ENCODE measurements at regions not wholly inside any gene's neighbourhood (a gene's known extent, or its start where the extent isn't known, plus 50 kb on each side); places are given as distances from the start of the nearest gene placed in this dataset.

GRCh38 chr4:179417357-179417756 is 1975.1 kb upstream of the AGA start:
- Histone ChIP-seq H3K36me3 (ENCODE audit: control insufficient read depth in 1 of 2, insufficient read depth in 2 of 2, low read length in 2 of 2) (no peaks in the 10 kb centered on the region), H3K9me3 (ENCODE audit: control insufficient read depth in 1 of 2, low read length in 2 of 2) (no peaks in the 10 kb centered on the region), H3K4me3 (ENCODE audit: low read depth in 1 of 2, low read length in 2 of 2) (no peak overlapping the region), H3K9ac (ENCODE audit: low read depth in 1 of 2, low read length in 2 of 2) (no peak overlapping the region), H3K4me1 (ENCODE audit: control insufficient read depth in 1 of 2, insufficient read depth in 2 of 2, low read length in 2 of 2) (no peaks in the 10 kb centered on the region), H3K27ac (ENCODE audit: low read depth, low read length) (no peak overlapping the region), H3K27me3 (ENCODE audit: control insufficient read depth in 1 of 2, insufficient read depth in 2 of 2, low read length in 2 of 2) (no peaks in the 10 kb centered on the region)

DNA sequence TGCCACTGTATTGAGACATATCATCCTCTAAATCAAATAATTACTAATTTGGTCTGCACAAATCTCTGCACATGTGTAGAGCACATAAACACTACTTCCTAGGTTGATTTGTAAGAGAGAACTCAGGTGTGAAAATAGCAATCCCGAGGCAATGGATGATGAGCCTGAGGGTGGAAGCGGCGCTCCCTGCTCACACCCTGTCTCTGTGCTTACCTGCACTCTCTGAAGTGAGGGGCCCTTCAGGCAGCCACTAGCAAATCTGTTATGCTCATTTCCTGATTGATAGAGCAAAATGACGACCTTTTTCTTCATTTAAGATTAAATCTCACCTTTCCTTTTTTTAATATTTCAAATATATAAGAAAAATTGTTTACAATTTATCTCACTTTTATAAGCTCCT is 1995.7 kb upstream of the AGA start:
- Histone ChIP-seq H3K4me1 (ENCODE audit: control insufficient read depth in 1 of 2, insufficient read depth in 2 of 2, low read length in 2 of 2) (no peaks in the 10 kb centered on the region), H3K9me3 (ENCODE audit: control insufficient read depth in 1 of 2, low read length in 2 of 2) (peaks cover 2 to 10% of the 10 kb centered on the region in 2 donors), H3K27me3 (ENCODE audit: control insufficient read depth in 1 of 2, insufficient read depth in 2 of 2, low read length in 2 of 2) (no peaks in the 10 kb centered on the region), H3K9ac (ENCODE audit: low read depth in 1 of 2, low read length in 2 of 2) (no peak overlapping the region), H3K27ac (ENCODE audit: low read depth, low read length) (no peak overlapping the region), H3K36me3 (ENCODE audit: control insufficient read depth in 1 of 2, insufficient read depth in 2 of 2, low read length in 2 of 2) (no peaks in the 10 kb centered on the region), H3K4me3 (ENCODE audit: low read depth in 1 of 2, low read length in 2 of 2) (no peak overlapping the region)

DNA sequence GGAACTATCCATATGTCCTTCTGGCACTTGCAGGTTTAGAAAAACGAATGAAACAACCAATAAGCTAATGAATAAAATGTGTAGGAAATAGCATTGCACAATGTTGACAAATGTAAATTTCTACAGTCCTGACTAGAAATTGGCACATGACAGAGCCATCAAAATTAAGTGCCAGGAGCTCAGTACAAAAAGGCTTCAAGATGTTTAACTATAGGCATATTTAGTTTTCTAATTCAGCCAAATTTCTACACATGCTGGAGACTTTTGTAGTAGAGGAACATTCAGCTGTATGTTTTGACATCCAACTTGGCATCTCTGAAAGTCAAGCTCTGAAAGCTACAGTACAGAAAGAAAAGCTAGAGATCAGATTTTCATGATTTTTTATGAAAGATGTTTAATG is 1999.4 kb upstream of the AGA start:
- Histone ChIP-seq H3K27me3 (ENCODE audit: control insufficient read depth in 1 of 2, insufficient read depth in 2 of 2, low read length in 2 of 2) (no peaks in the 10 kb centered on the region), H3K4me3 (ENCODE audit: low read depth in 1 of 2, low read length in 2 of 2) (no peak overlapping the region), H3K9me3 (ENCODE audit: control insufficient read depth in 1 of 2, low read length in 2 of 2) (peaks cover 0 to 6% of the 10 kb centered on the region in 2 donors), H3K27ac (ENCODE audit: low read depth, low read length) (no peak overlapping the region), H3K4me1 (ENCODE audit: control insufficient read depth in 1 of 2, insufficient read depth in 2 of 2, low read length in 2 of 2) (no peaks in the 10 kb centered on the region), H3K36me3 (ENCODE audit: control insufficient read depth in 1 of 2, insufficient read depth in 2 of 2, low read length in 2 of 2) (no peaks in the 10 kb centered on the region), H3K9ac (ENCODE audit: low read depth in 1 of 2, low read length in 2 of 2) (no peak overlapping the region)

GRCh38 chr4:179447308-179447707 is 2005.1 kb upstream of the AGA start:
- no peaks in the 10 kb centered on the region for H3K27me3 ChIP-seq (ENCODE audit: control insufficient read depth in 1 of 2, insufficient read depth in 2 of 2, low read length in 2 of 2)
- H3K9ac ChIP-seq (ENCODE audit: low read depth in 1 of 2, low read length in 2 of 2): no peak overlapping the region
- H3K4me3 ChIP-seq (ENCODE audit: low read depth in 1 of 2, low read length in 2 of 2): no peak overlapping the region
- no peak overlapping the region for H3K27ac ChIP-seq (ENCODE audit: low read depth, low read length)
- no peaks in the 10 kb centered on the region for H3K36me3 ChIP-seq (ENCODE audit: control insufficient read depth in 1 of 2, insufficient read depth in 2 of 2, low read length in 2 of 2)
- no peaks in the 10 kb centered on the region for H3K9me3 ChIP-seq (ENCODE audit: control insufficient read depth in 1 of 2, low read length in 2 of 2)
- H3K4me1 ChIP-seq (ENCODE audit: control insufficient read depth in 1 of 2, insufficient read depth in 2 of 2, low read length in 2 of 2): no peaks in the 10 kb centered on the region

- Histone ChIP-seq H3K4me1 (ENCODE audit: control insufficient read depth in 1 of 2, insufficient read depth in 2 of 2, low read length in 2 of 2) (no peaks in the 10 kb centered on the region), H3K4me3 (ENCODE audit: low read depth in 1 of 2, low read length in 2 of 2) (no peak overlapping the region), H3K27me3 (ENCODE audit: control insufficient read depth in 1 of 2, insufficient read depth in 2 of 2, low read length in 2 of 2) (no peaks in the 10 kb centered on the region), H3K9me3 (ENCODE audit: control insufficient read depth in 1 of 2, low read length in 2 of 2) (no peaks in the 10 kb centered on the region), H3K9ac (ENCODE audit: low read depth in 1 of 2, low read length in 2 of 2) (no peak overlapping the region), H3K36me3 (ENCODE audit: control insufficient read depth in 1 of 2, insufficient read depth in 2 of 2, low read length in 2 of 2) (no peaks in the 10 kb centered on the region), H3K27ac (ENCODE audit: low read depth, low read length) (no peak overlapping the region)
Observed at GRCh38 chr4:179465131-179465797, 2023.0 kb upstream of the AGA start.

DNA sequence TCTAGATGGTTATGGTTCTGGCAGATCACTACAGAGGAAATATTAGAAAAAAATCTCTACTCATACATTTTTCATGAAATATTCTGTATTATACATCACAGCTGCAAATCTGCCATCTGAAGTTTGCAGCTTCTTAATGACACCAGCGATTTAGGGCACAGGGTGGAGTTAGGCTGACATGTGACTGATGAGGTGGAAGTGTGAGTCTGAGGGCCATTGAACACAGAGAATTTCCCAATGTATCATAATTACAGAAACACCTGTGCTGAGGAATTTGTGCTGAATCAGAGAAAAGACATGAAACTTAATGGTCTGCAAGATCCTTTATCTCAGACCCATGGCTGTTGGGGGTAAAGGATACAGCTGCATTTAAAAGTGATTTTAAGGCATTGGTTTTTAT is 2025.6 kb upstream of the AGA start:
- Histone ChIP-seq H3K4me3 (ENCODE audit: low read depth in 1 of 2, low read length in 2 of 2) (no peak overlapping the region), H3K27me3 (ENCODE audit: control insufficient read depth in 1 of 2, insufficient read depth in 2 of 2, low read length in 2 of 2) (no peaks in the 10 kb centered on the region), H3K27ac (ENCODE audit: low read depth, low read length) (no peak overlapping the region), H3K4me1 (ENCODE audit: control insufficient read depth in 1 of 2, insufficient read depth in 2 of 2, low read length in 2 of 2) (no peaks in the 10 kb centered on the region), H3K9me3 (ENCODE audit: control insufficient read depth in 1 of 2, low read length in 2 of 2) (no peaks in the 10 kb centered on the region), H3K36me3 (ENCODE audit: control insufficient read depth in 1 of 2, insufficient read depth in 2 of 2, low read length in 2 of 2) (no peaks in the 10 kb centered on the region), H3K9ac (ENCODE audit: low read depth in 1 of 2, low read length in 2 of 2) (no peak overlapping the region)

GRCh38 chr4:179472164-179472563 is 2029.9 kb upstream of the AGA start:
- Histone ChIP-seq H3K9me3 (ENCODE audit: control insufficient read depth in 1 of 2, low read length in 2 of 2) (peaks cover 0 to 2% of the 10 kb centered on the region in 2 donors), H3K27me3 (ENCODE audit: control insufficient read depth in 1 of 2, insufficient read depth in 2 of 2, low read length in 2 of 2) (no peaks in the 10 kb centered on the region), H3K9ac (ENCODE audit: low read depth in 1 of 2, low read length in 2 of 2) (no peak overlapping the region), H3K27ac (ENCODE audit: low read depth, low read length) (no peak overlapping the region), H3K4me3 (ENCODE audit: low read depth in 1 of 2, low read length in 2 of 2) (no peak overlapping the region), H3K36me3 (ENCODE audit: control insufficient read depth in 1 of 2, insufficient read depth in 2 of 2, low read length in 2 of 2) (no peaks in the 10 kb centered on the region), H3K4me1 (ENCODE audit: control insufficient read depth in 1 of 2, insufficient read depth in 2 of 2, low read length in 2 of 2) (no peaks in the 10 kb centered on the region)

DNA sequence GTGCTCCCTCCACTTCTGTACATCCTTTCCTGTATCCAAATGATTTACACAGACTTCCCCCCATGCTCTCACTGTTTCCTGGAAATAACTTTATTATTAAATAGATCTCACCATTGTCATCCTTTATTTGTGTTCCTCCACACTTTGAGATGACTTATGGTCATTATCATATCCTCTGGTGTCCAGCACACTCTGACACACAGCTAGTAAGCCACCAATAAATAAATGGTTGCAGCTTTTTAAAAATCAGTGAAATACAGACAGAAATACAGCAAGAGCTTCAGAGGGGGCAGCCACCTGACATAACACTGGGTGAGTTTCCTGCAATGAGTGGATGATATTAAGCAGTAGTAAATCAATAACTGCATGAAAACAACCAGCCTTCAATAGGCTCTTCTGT is 2036.4 kb upstream of the AGA start:
- Histone ChIP-seq H3K9ac (ENCODE audit: low read depth in 1 of 2, low read length in 2 of 2) (no peak overlapping the region), H3K36me3 (ENCODE audit: control insufficient read depth in 1 of 2, insufficient read depth in 2 of 2, low read length in 2 of 2) (no peaks in the 10 kb centered on the region), H3K4me1 (ENCODE audit: control insufficient read depth in 1 of 2, insufficient read depth in 2 of 2, low read length in 2 of 2) (no peaks in the 10 kb centered on the region), H3K4me3 (ENCODE audit: low read depth in 1 of 2, low read length in 2 of 2) (no peak overlapping the region), H3K9me3 (ENCODE audit: control insufficient read depth in 1 of 2, low read length in 2 of 2) (peaks cover 4 to 7% of the 10 kb centered on the region in 2 donors), H3K27ac (ENCODE audit: low read depth, low read length) (no peak overlapping the region), H3K27me3 (ENCODE audit: control insufficient read depth in 1 of 2, insufficient read depth in 2 of 2, low read length in 2 of 2) (no peaks in the 10 kb centered on the region)

DNA sequence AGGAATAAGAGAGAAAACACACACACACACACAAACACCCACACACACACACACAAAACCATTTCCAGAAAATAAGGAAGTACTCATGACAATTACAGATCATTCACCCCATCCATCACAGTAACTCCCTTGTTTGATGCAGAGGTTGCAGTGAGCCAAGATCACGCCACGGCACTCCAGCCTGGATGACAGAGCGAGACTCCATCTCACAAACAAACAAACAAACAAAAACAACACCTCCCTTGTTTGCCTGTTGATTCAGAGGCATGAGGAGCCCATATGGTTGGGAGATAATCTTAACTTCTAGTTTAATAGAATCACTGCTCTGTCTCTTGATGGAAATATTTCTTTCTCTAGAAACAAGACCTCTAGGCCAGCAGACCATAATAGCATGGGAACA is 2043.5 kb upstream of the AGA start:
- H3K36me3 ChIP-seq (ENCODE audit: control insufficient read depth in 1 of 2, insufficient read depth in 2 of 2, low read length in 2 of 2): no peaks in the 10 kb centered on the region
- H3K9ac ChIP-seq (ENCODE audit: low read depth in 1 of 2, low read length in 2 of 2): no peak overlapping the region
- H3K4me1 ChIP-seq (ENCODE audit: control insufficient read depth in 1 of 2, insufficient read depth in 2 of 2, low read length in 2 of 2): no peaks in the 10 kb centered on the region
- no peak overlapping the region for H3K27ac ChIP-seq (ENCODE audit: low read depth, low read length)
- no peak overlapping the region for H3K4me3 ChIP-seq (ENCODE audit: low read depth in 1 of 2, low read length in 2 of 2)
- H3K9me3 ChIP-seq (ENCODE audit: control insufficient read depth in 1 of 2, low read length in 2 of 2): peaks cover 0 to 9% of the 10 kb centered on the region in 2 donors
- H3K27me3 ChIP-seq (ENCODE audit: control insufficient read depth in 1 of 2, insufficient read depth in 2 of 2, low read length in 2 of 2): no peaks in the 10 kb centered on the region

DNA sequence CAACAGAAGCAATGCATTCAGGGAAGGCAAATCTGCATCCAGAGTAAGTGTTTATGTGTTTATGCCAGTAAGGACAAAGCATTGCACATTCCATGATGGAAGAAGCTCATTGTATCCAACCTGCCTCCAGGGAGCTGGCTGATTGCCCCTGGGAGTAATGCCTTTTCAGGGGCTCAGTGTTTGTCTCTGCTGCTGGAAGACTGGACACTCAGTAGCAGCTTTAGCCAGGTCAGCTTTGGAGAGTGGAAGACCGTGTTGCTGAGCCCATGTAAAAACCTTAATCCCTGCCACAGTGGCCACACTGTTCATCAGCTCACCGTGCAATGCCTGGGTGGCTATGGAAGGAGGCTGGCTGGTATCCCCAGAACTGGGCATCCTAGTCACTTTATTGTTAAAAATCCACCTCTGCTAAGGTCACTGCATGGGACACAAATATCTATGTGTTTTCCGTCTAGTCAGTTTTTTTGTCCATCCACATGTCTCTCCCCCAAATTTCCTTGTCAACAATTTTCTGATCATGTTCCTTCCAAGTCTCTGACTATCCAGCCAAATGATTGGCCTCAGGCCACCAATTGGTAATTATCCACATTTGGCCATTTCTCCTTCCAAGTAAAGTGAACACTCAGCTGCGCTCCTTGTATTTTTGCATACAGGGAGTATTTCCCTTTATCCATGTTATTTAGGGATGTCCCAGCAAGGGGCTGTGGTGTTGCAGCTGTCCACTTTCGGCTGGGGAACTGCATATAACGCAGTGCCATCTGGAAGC is 2044.5 kb upstream of the AGA start:
- Histone ChIP-seq H3K4me1 (ENCODE audit: control insufficient read depth in 1 of 2, insufficient read depth in 2 of 2, low read length in 2 of 2) (no peaks in the 10 kb centered on the region), H3K4me3 (ENCODE audit: low read depth in 1 of 2, low read length in 2 of 2) (no peak overlapping the region), H3K9me3 (ENCODE audit: control insufficient read depth in 1 of 2, low read length in 2 of 2) (peaks cover 0 to 9% of the 10 kb centered on the region in 2 donors), H3K36me3 (ENCODE audit: control insufficient read depth in 1 of 2, insufficient read depth in 2 of 2, low read length in 2 of 2) (no peaks in the 10 kb centered on the region), H3K27me3 (ENCODE audit: control insufficient read depth in 1 of 2, insufficient read depth in 2 of 2, low read length in 2 of 2) (no peaks in the 10 kb centered on the region), H3K9ac (ENCODE audit: low read depth in 1 of 2, low read length in 2 of 2) (no peak overlapping the region), H3K27ac (ENCODE audit: low read depth, low read length) (no peak overlapping the region)
